Middle frontal gyrus (tissue), 1 donor: ENCODE measurements at regions not wholly inside any gene's neighbourhood (a gene's known extent, or its start where the extent isn't known, plus 50 kb on each side); places are given as distances from the start of the nearest gene placed in this dataset.
"Not testable (repeated sequence)": the region's sequence is repeated elsewhere in the genome, so short reads cannot be mapped to it uniquely, and the experiment has no call there.

Experiments used
- DNase-seq: peaks from one replicate; pipeline ENCODE4 v3.0.0-alpha.2; 2015; ENCODE audit warnings: low spot score; ENCODE audit errors: extremely low spot score

- DNase-seq = no peak
Measured at GRCh38 chr12:13566292-13566691, 369.8 kb downstream of the EMP1 start.

DNA sequence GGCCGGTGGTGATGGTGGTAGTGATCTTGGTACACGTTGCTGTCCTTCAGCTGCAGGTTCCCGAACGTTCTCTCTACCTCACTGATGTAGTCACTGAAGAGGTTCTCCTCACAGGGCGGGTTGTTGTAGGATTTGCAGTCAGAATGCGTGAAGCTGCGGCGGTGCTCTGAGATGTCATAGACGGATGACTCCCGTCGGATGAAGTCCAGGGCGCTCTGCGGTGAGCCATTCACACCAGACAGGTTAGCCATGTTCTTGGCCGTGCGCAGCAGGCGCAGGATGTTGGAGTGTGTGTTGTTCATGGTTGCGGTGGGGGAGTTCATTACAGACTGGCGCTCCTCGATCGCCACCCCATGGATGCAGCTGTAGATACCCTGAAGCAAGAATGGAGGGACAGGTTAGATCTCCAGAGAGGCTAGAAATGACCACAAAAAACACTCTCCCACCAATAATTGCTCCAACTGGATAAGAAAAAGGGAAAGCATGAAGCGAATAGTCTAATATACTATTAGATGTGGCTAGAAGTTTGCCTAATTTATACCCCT, 367.8 kb downstream of the EMP1 start:
- DNase-seq = no peak

DNA sequence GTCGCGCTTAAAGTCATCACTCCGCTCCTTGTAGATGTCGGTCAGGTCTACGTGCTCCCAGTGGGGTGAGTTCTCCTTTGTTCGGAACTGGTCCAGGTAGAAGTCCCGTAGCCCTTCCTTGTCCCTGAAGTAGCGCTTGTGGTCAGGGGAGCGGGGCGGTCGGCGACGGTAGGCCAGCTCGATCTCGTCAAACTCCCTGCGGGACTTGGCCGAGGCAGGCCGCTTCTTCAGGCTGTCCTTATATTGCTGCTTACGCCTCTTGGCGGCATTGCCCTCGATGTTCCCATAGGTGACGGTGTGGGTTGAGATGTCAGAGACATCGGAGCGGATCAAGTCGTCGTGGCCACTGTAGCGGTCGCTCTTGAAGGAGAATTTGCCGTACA, 367.2 kb downstream of the EMP1 start:
- DNase-seq = no peak

GRCh38 chr12:13562915-13563742, 366.6 kb downstream of the EMP1 start:
- no peak for DNase-seq

- DNase-seq = no peak
Measured at GRCh38 chr12:13561923-13562322, 365.4 kb downstream of the EMP1 start.

DNA sequence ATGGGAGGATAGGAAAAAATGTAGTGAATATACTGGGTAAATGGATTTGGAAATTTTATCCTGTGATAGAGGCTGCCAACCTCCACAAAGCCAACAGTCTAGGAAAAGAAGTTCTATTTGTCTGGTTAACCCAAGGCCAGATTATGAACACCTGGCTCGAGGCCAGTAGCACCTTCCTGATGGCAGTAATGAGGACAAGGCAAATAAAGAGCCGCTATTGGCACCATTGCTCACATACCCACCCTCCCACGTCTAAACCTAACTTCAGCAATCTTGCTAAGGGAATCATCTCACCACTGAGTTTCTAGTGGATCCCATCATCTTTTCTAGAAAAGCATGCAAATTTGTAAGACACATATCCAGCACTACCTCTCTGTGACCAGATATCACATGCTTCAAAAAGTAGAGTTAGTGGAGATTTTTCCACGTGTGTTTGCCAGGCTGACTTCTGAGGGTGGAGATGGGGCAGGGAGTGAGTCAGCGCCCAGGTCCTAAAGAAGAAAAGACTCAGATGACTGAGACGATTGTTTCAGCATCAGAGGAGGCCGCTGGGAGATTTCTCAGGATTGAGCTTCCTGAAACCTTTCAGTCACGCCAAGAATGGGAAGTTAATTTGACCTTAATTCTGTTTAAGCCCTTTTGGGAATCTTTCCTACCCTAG, 362.9 kb downstream of the EMP1 start:
- DNase-seq = no peak

GRCh38 chr12:13552830-13553229, 356.3 kb downstream of the EMP1 start:
- no peak for DNase-seq

DNA sequence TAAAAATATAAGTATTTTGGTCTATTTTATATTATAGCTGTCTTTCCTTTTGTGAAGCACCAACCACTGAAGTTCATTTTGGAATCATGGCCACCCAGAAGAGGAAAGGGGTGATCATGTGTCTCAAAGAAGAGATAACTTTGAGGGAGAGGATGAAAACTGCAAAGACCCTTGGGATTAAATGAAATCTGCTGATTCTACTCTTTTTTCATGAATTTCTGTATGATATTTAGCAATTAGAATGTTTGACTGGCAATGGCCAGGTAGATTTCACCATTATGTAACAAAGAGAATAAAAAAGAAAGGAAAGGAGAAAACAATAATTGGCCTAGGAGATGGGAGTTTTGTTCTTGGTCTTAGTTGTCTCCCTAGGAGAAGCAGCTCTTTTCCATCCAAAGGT, 350.8 kb downstream of the EMP1 start:
- DNase-seq = no peak

- no peak for DNase-seq
Measured at GRCh38 chr12:13546231-13546630, 349.7 kb downstream of the EMP1 start.

GRCh38 chr12:13539051-13539450, 342.5 kb downstream of the EMP1 start:
- DNase-seq = no peak

DNA sequence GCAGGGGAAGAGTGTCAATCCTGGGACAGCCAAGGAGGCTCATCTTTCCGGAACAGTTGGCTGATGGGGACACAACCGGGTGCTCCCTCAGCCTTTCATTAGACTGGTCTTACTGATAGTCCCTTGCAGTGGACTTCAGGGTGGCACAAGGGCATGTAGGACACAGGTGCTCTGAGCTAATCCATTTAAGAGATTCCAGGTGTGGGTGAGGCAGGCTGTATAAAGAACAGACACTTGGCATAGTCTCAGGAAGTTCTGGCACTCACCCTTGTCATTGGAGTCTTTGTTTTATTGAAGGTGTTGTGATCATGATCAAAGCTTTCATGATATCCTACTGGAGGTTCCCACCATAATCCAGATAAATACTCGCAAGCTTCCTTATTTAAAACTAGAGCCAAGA, 341.6 kb downstream of the EMP1 start:
- DNase-seq = no peak

- no peak for DNase-seq
Measured at GRCh38 chr12:13537623-13538022, 341.1 kb downstream of the EMP1 start.

DNA sequence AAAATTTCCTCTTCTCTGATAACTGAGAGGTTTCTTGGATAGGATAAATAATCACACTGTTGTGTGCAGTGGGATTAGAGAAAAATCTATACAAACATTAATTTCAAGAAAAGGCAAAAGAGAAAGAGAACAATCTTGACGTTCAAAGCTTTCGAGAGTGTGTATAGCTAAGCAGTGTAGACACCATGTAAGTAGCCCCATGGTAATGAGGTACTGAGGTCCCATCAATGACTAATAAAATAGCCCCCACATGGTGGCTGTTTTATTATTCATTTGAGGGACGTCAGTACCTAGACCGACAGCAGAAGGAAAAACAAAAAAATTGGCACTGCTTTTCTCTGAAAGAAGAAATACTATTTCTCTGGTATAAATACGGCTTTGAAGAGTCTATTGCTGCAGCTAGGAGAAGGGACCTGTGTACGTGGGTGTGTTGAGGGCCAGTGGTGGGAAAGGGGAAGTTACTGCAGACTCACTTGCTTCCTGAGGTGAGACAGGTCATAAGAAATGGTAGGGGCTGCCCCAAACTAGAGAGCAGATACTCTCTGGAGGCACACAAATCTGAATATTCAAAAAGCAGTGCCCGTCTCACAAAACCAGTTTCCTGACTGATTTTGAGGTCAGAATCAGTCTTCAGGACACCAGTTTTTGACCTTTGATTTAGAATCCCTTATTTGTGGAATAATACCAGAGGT, 339.8 kb downstream of the EMP1 start:
- no peak for DNase-seq

GRCh38 chr12:13534645-13535398, 338.3 kb downstream of the EMP1 start:
- peak; percentile 63 for DNase-seq

DNA sequence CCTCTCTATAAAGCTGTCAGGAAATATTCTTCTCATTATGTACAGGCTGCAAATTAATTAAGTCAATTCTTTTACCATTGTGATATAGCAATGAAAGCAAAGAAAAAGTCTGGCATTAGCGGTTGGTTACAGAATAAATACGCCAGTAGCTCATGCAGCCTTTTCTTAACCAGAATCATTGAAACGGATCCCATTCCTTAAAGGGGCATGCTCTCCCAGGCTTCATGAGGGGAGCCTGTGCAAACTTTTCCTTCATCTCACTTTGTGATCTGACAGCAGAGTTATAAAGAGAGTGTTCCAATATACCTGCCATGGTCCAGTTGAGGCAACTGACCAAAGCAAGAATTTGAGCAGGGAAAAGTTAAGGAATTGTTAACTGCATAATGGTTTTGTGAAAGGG, 337.7 kb downstream of the EMP1 start:
- DNase-seq = no peak

GRCh38 chr12:13530966-13531365, 334.4 kb downstream of the EMP1 start:
- DNase-seq = no peak

GRCh38 chr12:13526185-13526921, 329.8 kb downstream of the EMP1 start:
- not testable (repeated sequence) for DNase-seq

DNA sequence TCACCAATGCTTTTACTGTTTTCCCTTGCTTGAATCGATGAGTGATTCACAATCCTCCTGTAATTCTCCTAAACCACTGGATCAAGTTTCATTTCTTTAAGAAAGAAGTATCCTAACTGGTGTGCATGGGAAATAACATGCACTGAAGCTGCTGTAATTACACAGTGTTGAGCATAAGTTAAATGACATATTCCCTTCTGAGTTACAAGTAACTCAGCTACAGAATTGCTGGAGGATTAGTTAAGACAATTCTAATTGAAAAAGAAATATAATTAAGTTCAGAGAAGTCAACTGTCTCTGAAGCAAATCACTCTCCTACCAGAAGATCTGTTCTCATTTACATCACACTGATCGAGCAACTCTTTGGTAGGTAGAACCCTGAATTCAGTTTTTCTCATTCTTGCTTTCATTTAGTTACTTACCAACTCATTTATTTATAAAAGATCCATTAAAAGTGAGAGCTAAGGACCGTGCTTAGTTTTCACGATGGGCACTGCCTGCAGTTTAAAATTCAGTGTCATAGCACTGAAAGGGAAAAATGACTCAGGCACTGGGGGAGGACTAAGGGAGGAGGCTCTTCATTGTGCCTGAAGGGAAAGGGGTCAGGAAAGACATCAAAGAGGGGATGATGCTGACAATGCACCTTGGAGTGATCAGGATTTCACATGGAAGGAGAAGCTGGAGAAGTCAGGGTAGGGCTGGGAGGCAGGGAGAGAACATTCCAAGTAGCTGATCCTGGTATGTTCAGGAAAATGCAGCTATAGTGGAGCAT, 327.2 kb downstream of the EMP1 start:
- no peak for DNase-seq

DNA sequence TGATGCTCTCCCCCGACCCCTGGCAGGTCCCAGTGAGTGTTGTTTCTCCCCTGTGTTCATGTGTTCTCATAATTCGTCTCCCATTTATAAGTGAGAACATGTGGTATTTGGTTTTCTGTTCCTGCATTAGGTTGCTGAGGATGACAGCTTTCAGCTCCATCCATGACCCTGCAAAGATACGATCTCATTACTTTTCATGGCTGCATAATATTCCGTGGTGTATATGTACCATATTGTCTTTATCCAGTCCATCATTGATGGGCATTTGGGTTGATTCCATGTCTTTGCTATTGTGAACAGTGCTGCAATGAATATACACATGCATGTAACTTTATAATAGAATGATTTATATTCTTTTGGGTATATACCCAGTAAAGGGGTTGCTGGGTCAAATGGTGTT, 321.5 kb downstream of the EMP1 start:
- DNase-seq = not testable (repeated sequence)

DNA sequence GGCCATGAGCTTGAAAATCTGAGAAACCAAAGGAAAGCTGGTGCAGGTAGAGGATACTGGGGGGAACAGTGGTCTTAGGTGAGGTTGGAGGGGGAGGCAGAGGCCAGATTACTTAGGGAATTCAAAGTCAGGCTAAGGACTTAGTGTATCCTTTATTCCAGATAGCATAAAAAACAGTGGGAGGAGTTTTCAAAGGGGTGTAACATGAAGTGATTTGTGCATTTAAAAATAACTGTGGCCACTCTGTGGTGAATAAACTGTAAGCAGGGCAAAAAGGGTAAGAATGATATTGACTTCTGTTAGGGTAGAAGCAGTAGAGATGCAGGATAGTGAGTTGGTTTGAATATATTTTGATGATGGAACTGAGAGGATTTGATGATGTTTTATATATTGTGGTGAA, 313.2 kb downstream of the EMP1 start:
- no peak for DNase-seq
